ENCODE measurements at regions not wholly inside any gene's neighbourhood (a gene's known extent, or its start where the extent isn't known, plus 50 kb on each side); places are given as distances from the start of the nearest gene placed in this dataset.

- TF ChIP-seq CTCF (IDR thresholded peaks at IDR 0.05) (no peak), POLR2A (IDR thresholded peaks at IDR 0.05) (no peak)
Observed at GRCh38 chr17:37801171-37801570, 56.3 kb upstream of the HNF1B start.
